A549 (cell line): ENCODE measurements at regions not wholly inside any gene's neighbourhood (a gene's known extent, or its start where the extent isn't known, plus 50 kb on each side); places are given as distances from the start of the nearest gene placed in this dataset.
"Not testable (repeated sequence)": the region's sequence is repeated elsewhere in the genome, so short reads cannot be mapped to it uniquely, and the experiment has no call there.

ENCODE experiments used
- CEBPB ChIP-seq, 2 experiments: fragments of >200 bp in 1 of 2; sonication (Bioruptor Twin) in 1 of 2; formaldehyde crosslinking in 1 of 2; IDR thresholded peaks; 2 replicates each; pipeline ENCODE4 v1.6.1; 2012 to 2016
- CHD4 ChIP-seq: fragments of 200-600 bp; sonication (generic); IDR thresholded peaks from 2 replicates; pipeline ENCODE4 v1.6.1; 2016; ENCODE audit warnings: antibody characterized with exemption, mild to moderate bottlenecking, borderline replicate concordance
- FOSL2 ChIP-seq, 2 experiments: fragments of 450-650 bp in 1 of 2; fragments of >200 bp in 1 of 2; sonication (Bioruptor Twin) in 1 of 2; formaldehyde crosslinking; IDR thresholded peaks; 2 replicates each; pipeline versions ENCODE4 v1.5.0 to v1.6.1; 2016 to 2020; ENCODE audit warnings: mild to moderate bottlenecking in 1 of 2, moderate library complexity in 1 of 2
- JUN ChIP-seq, 2 experiments: fragments of >200 bp; sonication (Bioruptor Twin); formaldehyde crosslinking; IDR thresholded peaks; 2 replicates in 1 of 2; 3 replicates in 1 of 2; pipeline ENCODE4 v1.6.1; 2016 to 2017
- MAFK ChIP-seq: fragments of 450-650 bp; IDR thresholded peaks from 2 replicates; pipeline ENCODE4 v1.6.1; 2014; ENCODE audit not compliant: partially characterized antibody
- MYC ChIP-seq: IDR thresholded peaks from 2 replicates; pipeline ENCODE4 v1.6.1; 2012; ENCODE audit warnings: mild to moderate bottlenecking, inconsistent platforms, low read length, improper control_type of control experiment, borderline replicate concordance
- POLR2A ChIP-seq: IDR thresholded peaks from 2 replicates; pipeline ENCODE4 v1.6.1; 2012; ENCODE audit warnings: mild to moderate bottlenecking, low read length
- RFX5 ChIP-seq: fragments of 450-650 bp; IDR thresholded peaks from 2 replicates; pipeline ENCODE4 v1.7.1; 2014; ENCODE audit warnings: antibody characterized with exemption, mild to moderate bottlenecking, moderate library complexity
- TF ChIP-seq, protein P1 (sequence below): fragments of >200 bp; sonication (Bioruptor Twin); formaldehyde crosslinking; IDR thresholded peaks from 3 replicates; pipeline ENCODE4 v1.5.1; 2016
- TF ChIP-seq, protein P2 (sequence below): IDR thresholded peaks from 2 replicates; pipeline ENCODE4 v1.6.1; 2012

DNA sequence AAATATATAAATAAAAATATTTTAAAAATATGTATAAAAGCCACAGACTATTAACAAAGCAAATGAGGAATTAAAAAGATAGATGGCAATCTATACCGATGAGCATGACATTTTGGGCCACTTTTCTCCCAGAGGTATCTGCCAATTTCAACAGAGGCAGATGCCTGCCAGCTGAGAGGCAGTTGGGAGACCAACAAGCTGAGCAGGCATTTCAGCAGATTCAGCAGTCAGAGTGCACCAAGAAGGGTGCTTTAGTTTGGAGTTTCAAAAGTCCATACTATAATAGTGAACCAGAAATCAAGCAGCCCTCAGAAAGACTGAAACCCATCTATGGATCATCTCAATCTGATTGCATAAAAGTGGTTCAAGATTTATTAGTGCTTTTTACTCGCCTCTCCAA is 104.8 kb upstream of the DPY19L1 start:
- TF ChIP-seq, protein P1, sequence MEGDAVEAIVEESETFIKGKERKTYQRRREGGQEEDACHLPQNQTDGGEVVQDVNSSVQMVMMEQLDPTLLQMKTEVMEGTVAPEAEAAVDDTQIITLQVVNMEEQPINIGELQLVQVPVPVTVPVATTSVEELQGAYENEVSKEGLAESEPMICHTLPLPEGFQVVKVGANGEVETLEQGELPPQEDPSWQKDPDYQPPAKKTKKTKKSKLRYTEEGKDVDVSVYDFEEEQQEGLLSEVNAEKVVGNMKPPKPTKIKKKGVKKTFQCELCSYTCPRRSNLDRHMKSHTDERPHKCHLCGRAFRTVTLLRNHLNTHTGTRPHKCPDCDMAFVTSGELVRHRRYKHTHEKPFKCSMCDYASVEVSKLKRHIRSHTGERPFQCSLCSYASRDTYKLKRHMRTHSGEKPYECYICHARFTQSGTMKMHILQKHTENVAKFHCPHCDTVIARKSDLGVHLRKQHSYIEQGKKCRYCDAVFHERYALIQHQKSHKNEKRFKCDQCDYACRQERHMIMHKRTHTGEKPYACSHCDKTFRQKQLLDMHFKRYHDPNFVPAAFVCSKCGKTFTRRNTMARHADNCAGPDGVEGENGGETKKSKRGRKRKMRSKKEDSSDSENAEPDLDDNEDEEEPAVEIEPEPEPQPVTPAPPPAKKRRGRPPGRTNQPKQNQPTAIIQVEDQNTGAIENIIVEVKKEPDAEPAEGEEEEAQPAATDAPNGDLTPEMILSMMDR: not testable (repeated sequence)
- TF ChIP-seq FOSL2 (IDR thresholded peaks at IDR 0.05); FOSL2 (CRISPR knock-in tag; IDR thresholded peaks at IDR 0.05); CEBPB (IDR thresholded peaks at IDR 0.05); CHD4; RFX5; JUN (IDR thresholded peaks at IDR 0.05); POLR2A; MYC; MAFK: not testable (repeated sequence)
- TF ChIP-seq, protein P2, sequence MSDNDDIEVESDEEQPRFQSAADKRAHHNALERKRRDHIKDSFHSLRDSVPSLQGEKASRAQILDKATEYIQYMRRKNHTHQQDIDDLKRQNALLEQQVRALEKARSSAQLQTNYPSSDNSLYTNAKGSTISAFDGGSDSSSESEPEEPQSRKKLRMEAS: not testable (repeated sequence)
